Aorta (tissue), 5 donors: ENCODE measurements at regions not wholly inside any gene's neighbourhood (a gene's known extent, or its start where the extent isn't known, plus 50 kb on each side); places are given as distances from the start of the nearest gene placed in this dataset.
"Not testable (repeated sequence)": the region's sequence is repeated elsewhere in the genome, so short reads cannot be mapped to it uniquely, and the experiment has no call there.

Source experiments
- ATAC-seq: fragments of 200-7000 bp; cut with Tn5 transposase; one replicate; pipeline ENCODE4 v1.9.1; 2022; ENCODE audit warnings: moderate library complexity; ENCODE audit not compliant: low FRiP score
- DNase-seq, 2 donors: peaks; one replicate each; pipeline ENCODE4 v3.0.0-alpha.2; 2020
- H3K27ac ChIP-seq, 2 donors: one replicate each; pipeline ENCODE4 v1.5.1; 2013; ENCODE audit warnings: low read length in 2 of 2, mild to moderate bottlenecking in 2 of 2, moderate library complexity in 2 of 2, control low read depth in 1 of 2, inconsistent platforms in 1 of 2, low read depth in 1 of 2
- H3K27me3 ChIP-seq, 2 donors: one replicate each; pipeline ENCODE4 v1.6.1; 2013; ENCODE audit warnings: control low read depth in 1 of 2, low read length in 1 of 2, mild to moderate bottlenecking in 1 of 2, moderate library complexity in 1 of 2; ENCODE audit not compliant: insufficient read depth in 2 of 2, control insufficient read depth in 1 of 2
- H3K36me3 ChIP-seq, 2 donors: one replicate each; pipeline ENCODE4 v1.6.1; 2013; ENCODE audit warnings: control low read depth in 1 of 2, low read length in 1 of 2, mild to moderate bottlenecking in 1 of 2; ENCODE audit not compliant: insufficient read depth in 2 of 2, control insufficient read depth in 1 of 2
- H3K4me1 ChIP-seq, 2 donors: one replicate each; pipeline ENCODE4 v1.6.1; 2013; ENCODE audit warnings: low read length in 2 of 2, control low read depth in 1 of 2, mild to moderate bottlenecking in 1 of 2, moderate library complexity in 1 of 2; ENCODE audit not compliant: insufficient read depth in 2 of 2, control insufficient read depth in 1 of 2
- H3K4me3 ChIP-seq, 2 donors: one replicate each; pipeline ENCODE4 v1.5.1; 2013; ENCODE audit warnings: low read length in 2 of 2, control low read depth in 1 of 2, mild to moderate bottlenecking in 1 of 2
- H3K9me3 ChIP-seq: one replicate; pipeline ENCODE4 v1.6.1; 2013; ENCODE audit warnings: mild to moderate bottlenecking, low read length; ENCODE audit not compliant: control insufficient read depth
- WGBS, 2 donors: extraction: QIAGEN DNeasy Blood & Tissue Kit; methylation state at CpG; one replicate each; pipeline ENCODE4 v1.1.7; 2013; 5-methylcytosine and 5-hydroxymethylcytosine counted together
- intact Hi-C, 2 donors: fragments of 100-400 bp; cut with DNase I; formaldehyde crosslinking; loops; one replicate each; pipeline versions ENCODE4 v1.14.2 to v1.15.0; 2022
- donor health status: healthy with polysubstance abuse.
- donor health status: Bipolar disorder and iron deficiency.
- donor health status: DM: no; HTN: no; CAD: no.
- donor health status: DM: no; HTN: no; CAD: no.
- donor health status: DM: yes; HTN: yes; CAD: no.

DNA sequence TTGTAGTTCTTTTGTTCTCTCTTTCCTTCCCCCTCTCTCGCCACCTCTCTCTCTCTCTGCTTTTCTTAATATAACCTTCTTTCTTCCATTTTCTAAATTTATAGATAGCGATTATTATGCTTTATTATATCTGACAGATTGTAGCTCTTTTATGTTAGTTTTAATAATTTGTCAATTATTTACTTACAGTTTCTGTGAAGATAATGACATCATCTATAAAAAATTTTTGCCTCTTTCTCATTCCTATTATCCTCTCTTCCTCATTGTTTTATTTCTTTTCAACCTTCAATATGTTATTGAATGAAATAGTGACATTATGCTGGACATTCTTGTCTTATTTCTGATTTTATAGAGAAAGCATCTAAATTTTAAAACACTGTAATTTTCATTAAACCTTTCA is 469.6 kb upstream of the NRG3 start:
- Histone ChIP-seq H3K4me1 (no peaks in the 10 kb centered on the region), H3K9me3 (no peaks in the 10 kb centered on the region), H3K27me3 (no peaks in the 10 kb centered on the region), H3K27ac (no peak overlapping the region), H3K36me3 (no peaks in the 10 kb centered on the region), H3K4me3 (no peak overlapping the region)
- DNase-seq, result no peak
- ATAC-seq, result no peak
- 91 to 92% methylated on average over 2 of the region's 2 CpGs for WGBS, 2 donors
- intact Hi-C loops, result no loop called here

- no peak overlapping the region for H3K4me3 ChIP-seq
- ATAC-seq, result no peak
- DNase-seq, result no peak
- H3K27me3 ChIP-seq, result no peaks in the 10 kb centered on the region
- H3K9me3 ChIP-seq, result no peaks in the 10 kb centered on the region
- H3K4me1 ChIP-seq, result no peaks in the 10 kb centered on the region
- intact Hi-C loops, result no loop called here
- 22 to 26% methylated on average over 1 of the region's 1 CpG for WGBS, 2 donors
- H3K27ac ChIP-seq, result no peak overlapping the region
- no peaks in the 10 kb centered on the region for H3K36me3 ChIP-seq
Measured at GRCh38 chr10:81414038-81414437, 461.0 kb upstream of the NRG3 start.

DNA sequence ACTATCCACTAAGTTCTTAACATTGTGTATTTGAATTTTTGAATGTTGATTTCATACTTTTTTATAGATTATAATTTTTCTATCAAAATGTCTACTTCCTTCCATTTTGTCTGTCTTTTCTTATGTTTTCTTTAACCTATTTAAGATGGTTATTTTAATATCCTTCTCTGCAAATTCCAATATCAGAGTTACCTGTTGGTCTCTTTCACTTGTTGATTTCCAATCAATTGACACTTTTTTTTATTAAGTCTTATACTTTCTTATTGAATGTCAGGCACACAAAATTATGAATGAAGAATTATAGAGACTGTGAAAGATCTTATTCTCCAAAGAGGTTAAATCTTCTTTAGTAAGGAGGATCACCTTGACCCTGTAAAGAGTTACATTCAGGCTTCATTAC is 448.3 kb upstream of the NRG3 start:
- Histone ChIP-seq H3K36me3 (no peaks in the 10 kb centered on the region), H3K27me3 (no peaks in the 10 kb centered on the region), H3K4me1 (no peaks in the 10 kb centered on the region), H3K27ac (no peak overlapping the region), H3K4me3 (no peak overlapping the region), H3K9me3 (no peaks in the 10 kb centered on the region)
- ATAC-seq, result no peak
- no peak for DNase-seq
- intact Hi-C loops, result loop anchor here in 1 of 2 donors (10.0 kb wide), 1 partner anchor 518 kb away; no protein-coding TSS in a partner anchor

DNA sequence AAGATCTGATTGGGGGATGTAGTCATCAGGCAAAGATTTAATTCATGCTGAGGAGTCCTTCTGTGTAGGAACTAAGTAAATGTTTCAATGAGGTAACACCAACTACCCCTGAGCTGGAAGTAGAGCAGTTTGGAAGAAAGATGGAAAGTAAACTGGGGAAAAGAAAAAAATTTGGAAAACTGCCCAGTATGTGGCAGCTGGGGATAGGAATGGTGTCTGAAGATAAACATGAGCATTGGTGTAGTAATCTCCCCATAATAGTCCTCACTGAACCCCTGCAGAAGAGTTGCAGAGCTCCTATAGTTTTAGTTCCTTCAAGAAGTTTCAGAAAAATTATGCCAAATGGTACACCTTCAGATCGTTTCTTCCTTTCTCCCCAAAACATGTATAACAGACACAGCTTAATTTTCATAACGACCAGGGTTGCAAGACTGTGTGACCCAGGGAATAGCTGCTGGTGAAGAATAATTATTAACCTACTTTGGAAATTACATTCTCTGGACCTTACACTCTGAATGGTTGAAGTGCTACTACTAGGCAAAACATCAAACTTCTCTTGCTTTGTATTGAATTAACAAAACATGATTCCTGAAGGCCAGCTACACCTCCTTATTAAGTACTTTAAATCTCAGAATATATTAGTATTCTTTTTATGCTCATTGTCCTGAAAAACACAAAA is 446.4 kb upstream of the NRG3 start:
- H3K4me3 ChIP-seq, result no peak overlapping the region
- WGBS, 2 donors, result 69 to 73% methylated on average over 2 of the region's 2 CpGs

GRCh38 chr10:81439445-81439844 is 435.5 kb upstream of the NRG3 start:
- intact Hi-C loops, result no loop called here
- H3K9me3 ChIP-seq, result no peaks in the 10 kb centered on the region
- no peaks in the 10 kb centered on the region for H3K27me3 ChIP-seq
- DNase-seq (no peak), ATAC-seq (no peak)
- no peak overlapping the region for H3K27ac ChIP-seq
- 75% methylated on average over 2 of the region's 2 CpGs for WGBS, 2 donors
- peaks cover 0 to 2% of the 10 kb centered on the region in 2 donors for H3K4me1 ChIP-seq
- H3K4me3 ChIP-seq, result no peak overlapping the region
- H3K36me3 ChIP-seq, result no peaks in the 10 kb centered on the region

More for the DNA sequence above, 446.4 kb upstream of the NRG3 start:
- DNase-seq (no peak), ATAC-seq (no peak)
- H3K27ac ChIP-seq, result no peak overlapping the region
- H3K4me1 ChIP-seq, result no peaks in the 10 kb centered on the region
- no peaks in the 10 kb centered on the region for H3K9me3 ChIP-seq
- H3K27me3 ChIP-seq, result no peaks in the 10 kb centered on the region
- no peaks in the 10 kb centered on the region for H3K36me3 ChIP-seq
- intact Hi-C loops, result loop anchor here in 1 of 2 donors (10.0 kb wide), 1 partner anchor 516 kb away; no protein-coding TSS in a partner anchor

DNA sequence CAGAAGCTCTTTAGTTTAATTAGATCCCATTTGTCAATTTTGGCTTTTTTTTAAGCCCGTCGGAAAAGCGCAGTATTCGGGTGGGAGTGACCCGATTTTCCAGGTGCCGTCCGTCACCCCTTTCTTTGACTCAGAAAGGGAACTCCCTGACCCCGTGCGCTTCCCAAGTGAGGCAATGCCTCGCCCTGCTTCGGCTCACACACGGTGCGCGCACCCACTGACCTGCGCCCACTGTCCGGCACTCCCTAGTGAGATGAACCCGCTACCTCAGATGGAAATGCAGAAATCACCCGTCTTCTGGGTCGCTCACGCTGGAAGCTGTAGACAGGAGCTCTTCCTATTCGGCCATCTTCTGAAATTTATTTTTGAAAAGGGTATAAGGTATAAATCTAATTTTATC is 433.4 kb upstream of the NRG3 start:
- intact Hi-C loops, H3K4me3 ChIP-seq, H3K4me1 ChIP-seq, H3K36me3 ChIP-seq, ATAC-seq, H3K9me3 ChIP-seq, H3K27ac ChIP-seq, DNase-seq, H3K27me3 ChIP-seq: not testable (repeated sequence)
- 95 to 96% methylated on average over 21 of the region's 21 CpGs for WGBS, 2 donors

DNA sequence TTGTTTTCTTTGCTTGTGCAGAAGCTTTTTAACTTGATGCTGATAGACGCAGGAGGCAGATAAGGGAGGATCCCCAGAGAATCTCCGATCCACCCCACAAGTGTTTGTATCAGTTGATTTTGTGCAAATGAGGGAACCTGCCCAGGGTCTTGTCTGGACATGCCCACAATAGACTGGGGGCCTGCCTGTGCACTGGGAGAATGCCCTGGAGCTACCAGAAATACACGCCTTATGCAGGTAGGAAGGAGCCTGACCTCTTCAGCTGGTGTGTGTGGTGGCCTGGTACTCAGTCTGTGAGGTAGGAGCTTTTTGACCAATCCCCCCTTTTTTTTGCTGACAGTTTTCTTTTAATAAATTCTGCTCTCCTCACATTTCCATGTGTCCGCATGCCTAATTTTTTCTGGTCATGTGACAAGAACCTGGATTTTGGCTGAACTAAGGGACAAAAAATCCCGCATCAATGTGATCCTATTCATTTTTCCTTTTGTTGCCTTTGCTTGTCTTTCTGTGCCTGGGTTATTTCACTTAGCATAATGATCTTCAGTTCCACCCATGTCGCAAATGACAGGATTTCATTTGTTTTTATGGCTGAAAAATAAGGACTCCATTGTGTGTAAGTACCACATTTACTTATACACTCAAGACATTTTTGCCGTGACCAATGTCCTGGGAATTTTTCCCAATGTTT is 430.6 kb upstream of the NRG3 start:
- ATAC-seq (no peak), DNase-seq (no peak)
- no peak overlapping the region for H3K27ac ChIP-seq
- no peaks in the 10 kb centered on the region for H3K27me3 ChIP-seq
- H3K4me1 ChIP-seq, result no peaks in the 10 kb centered on the region
- H3K9me3 ChIP-seq, result no peaks in the 10 kb centered on the region
- intact Hi-C loops, result no loop called here
- no peaks in the 10 kb centered on the region for H3K36me3 ChIP-seq
- H3K4me3 ChIP-seq, result no peak overlapping the region
- WGBS, 2 donors, result 83 to 87% methylated on average over 7 of the region's 7 CpGs

- no peaks in the 10 kb centered on the region for H3K9me3 ChIP-seq
- intact Hi-C loops, result no loop called here
- H3K4me1 ChIP-seq, result no peaks in the 10 kb centered on the region
- peaks cover 0 to 2% of the 10 kb centered on the region in 2 donors for H3K27me3 ChIP-seq
- H3K4me3 ChIP-seq, result no peak overlapping the region
- no peak for ATAC-seq
- 73 to 82% methylated on average over 1 of the region's 1 CpG for WGBS, 2 donors
- no peak for DNase-seq
- H3K27ac ChIP-seq, result no peak overlapping the region
- H3K36me3 ChIP-seq, result no peaks in the 10 kb centered on the region
Measured at GRCh38 chr10:81450651-81451050, 424.3 kb upstream of the NRG3 start.

DNA sequence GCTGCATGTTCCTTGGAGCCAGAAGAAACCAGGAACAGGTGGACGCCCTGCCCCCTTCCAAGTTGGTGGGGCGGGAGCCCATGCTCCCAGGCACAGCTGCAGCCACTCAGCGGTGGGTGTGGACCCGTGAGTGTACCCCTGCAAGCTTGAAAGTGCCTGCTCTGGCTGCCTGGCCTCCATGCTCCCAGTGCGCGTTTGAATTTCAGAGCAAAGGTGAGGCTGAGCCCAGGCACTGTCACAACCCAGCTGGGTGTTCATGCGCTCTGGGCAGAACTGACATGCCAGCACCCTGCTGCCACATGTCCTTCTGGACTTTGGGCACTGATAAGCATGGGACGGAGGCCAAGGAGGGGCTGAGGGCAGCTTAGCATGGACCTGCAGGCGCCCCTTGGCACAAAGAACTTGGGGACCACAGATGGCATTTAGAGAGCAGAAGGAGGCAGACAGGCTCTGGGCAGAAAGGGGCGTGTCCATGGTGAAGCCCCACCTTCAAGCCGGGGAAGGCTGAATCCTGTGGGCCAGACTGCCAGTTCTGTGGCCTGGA is 402.0 kb upstream of the NRG3 start:
- intact Hi-C loops, result no loop called here

More for the DNA sequence above, 402.0 kb upstream of the NRG3 start:
- Histone ChIP-seq H3K27ac (no peak overlapping the region), H3K4me3 (no peak overlapping the region), H3K27me3 (no peaks in the 10 kb centered on the region), H3K4me1 (no peaks in the 10 kb centered on the region), H3K36me3 (no peaks in the 10 kb centered on the region), H3K9me3 (no peaks in the 10 kb centered on the region)
- peak; percentile 56 for ATAC-seq
- 85 to 86% methylated on average over 11 of the region's 11 CpGs for whole genome bisulfite sequencing, 2 donors
- DNase-seq, result peak in 1 of 2 donors; percentile 42
